ENCODE measurements at regions not wholly inside any gene's neighbourhood (a gene's known extent, or its start where the extent isn't known, plus 50 kb on each side); places are given as distances from the start of the nearest gene placed in this dataset.

DNA sequence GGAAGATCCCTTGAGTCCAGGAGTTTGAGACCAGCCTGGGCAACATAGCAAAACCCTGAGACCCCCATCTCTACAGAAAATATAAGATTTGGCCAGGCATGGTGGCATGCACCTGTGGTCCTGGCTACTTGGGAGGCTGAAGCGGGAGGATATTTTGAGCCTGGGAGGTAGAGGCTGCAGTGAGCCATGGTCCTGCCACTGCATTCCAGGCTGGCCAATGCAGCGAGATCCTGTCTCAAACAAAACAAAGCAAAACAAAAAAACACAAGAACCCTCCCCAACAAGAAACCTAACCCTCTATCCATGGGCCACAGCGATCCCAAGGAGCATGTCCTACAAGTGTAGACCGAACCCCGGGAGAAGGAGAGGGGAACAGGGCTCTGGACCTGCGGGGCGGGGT lies 133.3 kb downstream of the MGAT5B start:
- DNase-seq, result no peak

DNA sequence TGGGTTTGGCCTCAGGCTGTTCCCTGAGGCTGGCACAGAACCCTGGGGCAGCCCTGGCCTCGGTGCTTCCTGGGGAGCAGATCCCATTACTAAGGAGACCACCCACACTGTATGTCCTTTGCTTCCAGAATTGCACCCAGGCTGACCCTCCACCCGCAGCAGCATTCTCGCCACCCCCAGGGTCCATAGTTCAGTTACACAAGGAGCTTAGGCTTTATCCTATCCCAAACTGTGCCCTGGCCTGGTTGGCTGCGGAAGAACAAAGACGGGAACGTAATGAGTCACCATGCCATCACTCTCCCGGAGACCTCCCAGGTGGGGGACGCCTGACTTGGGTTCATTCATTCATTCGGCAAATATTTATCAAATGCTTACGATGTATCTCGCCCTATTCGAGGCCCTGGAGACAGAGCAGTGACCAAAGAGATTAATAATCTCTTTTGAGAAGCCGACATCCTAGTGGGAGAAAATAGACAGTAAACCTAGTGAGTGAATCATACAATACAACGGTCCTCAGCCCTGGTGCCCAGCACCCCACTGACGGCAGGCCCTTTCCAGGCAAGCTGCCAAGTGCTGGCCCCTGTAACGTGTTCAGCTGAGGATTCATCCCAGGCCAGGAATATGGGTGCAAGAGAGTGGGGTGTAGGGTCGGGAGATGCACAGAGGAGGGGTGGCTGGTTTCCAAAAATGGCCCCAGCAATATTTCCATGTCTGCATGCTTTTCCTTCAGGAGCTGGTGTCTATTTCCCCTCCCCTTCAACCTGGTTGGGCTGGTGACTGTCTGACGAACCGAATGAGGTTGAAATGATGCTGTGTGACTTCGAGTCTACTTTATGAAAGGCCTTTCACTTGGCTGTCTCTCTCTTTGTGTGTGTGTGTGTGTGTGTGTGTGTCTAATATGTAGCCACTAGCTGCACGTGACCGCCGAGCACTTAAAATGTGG lies 134.2 kb downstream of the MGAT5B start:
- DNase-seq, result no peak

DNA sequence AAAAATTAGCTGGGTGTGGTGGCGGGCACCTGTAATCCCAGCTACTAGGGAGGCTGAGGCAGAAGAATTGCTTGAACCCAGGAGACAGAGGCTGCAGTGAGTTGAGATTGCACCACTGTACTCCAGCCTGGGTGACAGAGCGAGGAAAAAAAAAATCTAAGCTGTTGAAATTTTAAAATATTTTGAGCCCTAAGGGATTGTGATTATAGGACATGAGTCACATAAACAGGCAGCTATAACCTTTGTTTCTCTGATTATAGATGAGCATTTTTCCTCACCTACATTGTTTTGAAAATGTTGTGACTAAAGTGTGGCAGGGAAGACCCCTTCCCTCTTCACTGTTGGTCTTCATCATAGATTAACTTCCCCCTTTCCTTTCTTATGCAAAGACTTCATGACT lies 135.5 kb downstream of the MGAT5B start:
- DNase-seq, result no peak

DNA sequence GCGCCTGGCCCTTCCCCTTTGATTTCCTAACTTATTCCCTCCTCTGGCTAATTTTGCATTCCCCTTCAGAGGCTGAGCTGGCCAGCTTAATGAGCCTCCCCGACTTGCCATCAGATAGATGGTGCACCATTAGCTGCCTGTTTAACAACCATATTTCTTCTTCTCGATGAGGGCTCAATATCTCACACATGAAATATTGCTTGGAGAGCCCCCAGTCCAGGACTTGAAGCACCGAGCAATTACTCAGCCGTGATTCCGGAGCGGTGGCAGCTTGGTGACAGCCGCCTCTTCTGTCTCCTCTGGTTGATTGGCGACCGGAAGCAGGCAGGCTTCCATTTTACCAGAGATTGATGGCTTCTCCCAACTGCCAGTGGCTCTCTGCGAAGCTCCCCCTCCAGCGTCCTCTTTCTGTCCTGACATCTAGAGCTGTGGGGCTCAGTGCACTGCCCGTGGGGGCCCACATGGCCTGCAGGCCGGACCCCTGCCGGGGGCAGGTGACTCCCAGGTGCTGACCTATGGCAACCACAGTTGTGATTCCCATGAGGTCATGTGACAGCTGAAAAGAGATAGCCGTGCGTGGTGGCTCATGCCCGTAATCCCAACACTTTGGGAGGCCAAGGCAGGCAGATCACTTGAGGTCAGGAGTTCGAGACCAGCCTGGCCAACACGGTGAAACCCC lies 133.7 kb upstream of the SEC14L1 start:
- DNase-seq, result no peak

DNA sequence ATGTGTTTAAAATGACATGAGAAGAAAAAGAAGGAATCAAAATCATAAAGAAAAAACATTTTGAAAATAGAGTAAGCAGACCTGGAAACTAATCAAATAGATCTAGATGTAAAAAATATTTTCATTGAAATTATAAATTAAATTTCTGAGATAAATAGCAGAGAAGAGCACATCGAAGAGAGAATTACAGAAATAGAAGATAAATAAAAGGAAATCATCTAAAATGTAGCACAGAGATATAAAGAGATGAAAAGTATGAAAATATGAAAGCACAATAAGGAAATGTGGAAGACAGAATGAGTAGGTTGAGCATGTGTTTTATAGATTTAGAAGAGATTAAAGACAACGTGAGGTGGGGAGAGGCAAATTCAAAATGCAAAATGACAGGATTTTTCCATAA lies 130.9 kb upstream of the SEC14L1 start:
- no peak for DNase-seq

DNA sequence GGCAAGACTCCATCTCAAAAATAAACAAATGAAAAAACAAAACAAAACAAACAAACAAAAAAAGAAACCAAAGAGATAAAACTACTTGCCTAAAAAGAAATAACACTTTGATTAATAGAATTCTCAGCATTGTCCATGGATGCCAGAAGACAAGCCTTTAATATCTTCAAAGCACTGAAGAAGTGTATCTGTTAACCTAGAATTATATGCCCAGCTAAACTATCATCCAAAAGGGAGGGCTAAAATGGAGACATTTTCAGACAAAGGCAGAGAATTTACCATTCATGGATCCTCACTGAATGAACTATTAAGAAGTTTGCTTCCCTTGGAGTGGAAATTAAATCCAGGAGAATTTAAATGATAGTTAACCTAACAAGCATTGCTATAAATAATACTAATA lies 130.1 kb upstream of the SEC14L1 start:
- DNase-seq, result no peak

DNA sequence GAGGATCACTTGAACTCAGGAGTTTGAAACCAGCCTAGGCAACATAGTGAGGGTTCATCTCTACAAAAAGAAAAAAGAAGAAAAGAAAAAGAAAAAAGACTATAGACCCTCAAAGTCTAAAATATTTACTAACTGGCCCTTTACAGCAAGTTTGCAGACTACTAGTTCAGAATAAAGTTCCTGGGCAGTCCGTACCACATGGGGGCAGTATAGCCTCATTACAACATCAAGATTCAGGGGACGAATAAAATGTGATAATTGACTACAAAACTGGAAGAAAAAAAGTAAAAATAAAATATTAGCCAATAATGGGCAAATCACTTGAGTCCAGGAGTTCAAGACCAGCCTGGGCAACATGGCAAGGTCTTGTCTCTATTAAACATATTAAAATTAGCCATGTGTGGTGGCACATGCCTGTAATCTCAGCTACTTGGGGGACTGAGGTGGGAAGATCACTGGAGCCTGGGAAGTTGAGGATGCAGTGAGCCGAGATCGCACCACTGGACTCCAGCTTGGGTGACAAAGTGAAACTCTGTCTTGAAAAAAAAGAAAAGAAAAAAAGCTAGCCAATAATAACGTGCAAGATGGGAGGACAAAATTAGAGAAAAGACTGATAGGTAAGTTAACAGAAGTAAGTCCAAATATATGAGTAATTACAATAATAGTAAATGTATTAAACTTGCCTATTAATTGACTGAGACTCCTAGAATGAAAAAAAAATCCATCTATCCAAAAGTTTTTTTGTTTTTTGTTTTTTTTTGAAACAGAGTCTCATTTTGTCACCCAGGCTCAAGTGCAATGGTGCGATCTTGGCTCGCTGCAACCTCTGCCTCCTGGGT lies 129.4 kb upstream of the SEC14L1 start:
- DNase-seq, result no peak

DNA sequence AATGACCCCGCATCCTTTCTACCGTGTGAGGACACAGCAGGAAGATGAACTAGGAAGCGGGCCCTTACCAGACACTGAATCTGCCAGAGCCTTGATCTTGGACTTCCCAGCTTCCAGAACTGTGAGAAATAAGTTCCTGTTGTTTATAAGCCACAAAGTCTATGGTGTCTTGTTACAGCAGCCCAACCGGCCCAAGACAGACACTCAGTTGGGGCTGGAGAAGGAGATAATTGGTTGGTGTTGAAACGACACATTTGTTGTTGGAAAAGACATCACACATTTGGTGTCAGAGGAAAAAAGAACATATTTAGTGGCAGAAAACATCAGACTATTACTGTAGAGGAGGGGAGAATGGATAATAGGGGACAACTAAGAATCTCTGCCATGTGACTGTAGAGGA lies 122.3 kb upstream of the SEC14L1 start:
- no peak for DNase-seq

DNA sequence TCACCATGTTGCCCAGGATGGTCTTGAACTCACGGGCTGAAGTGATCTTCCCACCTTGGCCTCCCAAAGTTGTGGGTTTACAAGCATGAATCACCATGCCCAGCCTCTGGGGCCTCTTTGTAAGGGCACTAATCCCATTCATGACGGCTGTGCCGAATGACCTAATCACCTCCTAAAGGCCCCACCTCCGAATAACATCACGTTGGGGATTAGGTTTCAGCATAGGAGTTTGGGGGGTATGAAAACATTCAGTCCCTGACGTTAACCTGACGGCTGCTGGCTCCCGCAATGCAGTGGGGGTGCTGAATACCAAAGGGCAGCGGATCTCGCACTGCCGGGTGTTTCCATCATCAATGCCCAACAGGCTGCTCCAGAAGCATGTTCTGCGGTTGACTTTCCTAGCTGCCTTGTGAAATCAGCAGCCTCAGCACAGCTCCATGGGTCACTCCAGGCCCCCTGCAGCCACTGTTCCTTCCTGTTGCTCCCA lies 120.8 kb upstream of the SEC14L1 start:
- DNase-seq, result no peak

DNA sequence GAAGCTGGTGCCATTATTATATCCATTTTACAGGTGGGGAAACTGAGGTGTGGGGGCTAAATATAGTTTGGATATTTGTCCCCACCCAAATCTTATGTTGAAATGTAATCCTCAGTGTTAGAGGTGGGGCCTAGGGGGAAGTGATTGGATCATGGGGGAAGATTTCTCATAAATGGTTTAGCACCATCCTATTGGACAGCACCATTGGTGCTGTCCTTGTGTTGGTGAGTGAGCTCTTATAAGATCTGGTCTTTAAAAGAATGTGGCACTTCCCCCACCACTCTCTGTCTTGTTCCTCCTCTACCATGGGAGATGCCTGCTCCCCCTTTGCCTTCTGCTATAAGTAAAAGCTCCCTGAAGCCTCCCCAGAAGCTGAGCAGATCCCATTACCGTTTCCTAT lies 119.8 kb upstream of the SEC14L1 start:
- DNase-seq, result no peak

DNA sequence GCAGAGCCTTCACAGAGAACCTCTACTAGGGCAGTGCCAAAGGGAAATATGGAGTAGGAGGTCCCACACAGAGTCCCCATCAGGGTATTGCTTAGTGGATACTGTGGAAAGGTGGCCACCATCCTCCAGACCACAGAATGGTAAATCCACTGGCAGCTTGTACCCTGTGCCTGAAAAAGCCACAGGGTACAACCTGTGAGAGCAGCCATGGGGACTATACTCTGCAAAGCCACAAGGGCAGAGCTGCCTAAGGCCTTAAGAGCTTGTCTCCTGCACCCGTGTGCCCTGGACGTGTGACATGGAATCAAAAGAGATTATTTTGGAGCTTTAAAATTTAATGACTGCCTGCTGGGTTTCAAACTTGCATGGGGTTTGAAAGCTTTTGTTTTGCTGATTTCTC lies 118.0 kb upstream of the SEC14L1 start:
- no peak for DNase-seq

DNA sequence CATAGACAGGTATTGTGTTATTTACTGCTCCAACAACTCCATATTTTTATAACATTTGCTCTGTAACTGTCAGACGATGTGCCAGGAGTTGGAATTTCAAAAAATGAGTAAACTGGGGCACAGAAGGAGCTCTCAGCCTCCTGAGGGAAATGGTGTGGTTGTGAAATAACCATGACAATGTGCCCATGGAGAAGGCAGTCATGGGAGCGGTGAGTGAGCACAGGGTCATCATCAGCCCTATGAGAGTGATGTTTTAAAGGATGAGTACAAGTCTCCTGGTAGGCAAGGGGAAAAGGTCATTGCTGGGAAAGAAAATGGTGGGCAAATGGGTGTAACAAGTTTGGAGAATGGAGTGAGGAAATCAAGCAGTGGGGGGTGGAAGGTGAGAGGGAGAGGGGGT lies 115.0 kb upstream of the SEC14L1 start:
- DNase-seq, result no peak

DNA sequence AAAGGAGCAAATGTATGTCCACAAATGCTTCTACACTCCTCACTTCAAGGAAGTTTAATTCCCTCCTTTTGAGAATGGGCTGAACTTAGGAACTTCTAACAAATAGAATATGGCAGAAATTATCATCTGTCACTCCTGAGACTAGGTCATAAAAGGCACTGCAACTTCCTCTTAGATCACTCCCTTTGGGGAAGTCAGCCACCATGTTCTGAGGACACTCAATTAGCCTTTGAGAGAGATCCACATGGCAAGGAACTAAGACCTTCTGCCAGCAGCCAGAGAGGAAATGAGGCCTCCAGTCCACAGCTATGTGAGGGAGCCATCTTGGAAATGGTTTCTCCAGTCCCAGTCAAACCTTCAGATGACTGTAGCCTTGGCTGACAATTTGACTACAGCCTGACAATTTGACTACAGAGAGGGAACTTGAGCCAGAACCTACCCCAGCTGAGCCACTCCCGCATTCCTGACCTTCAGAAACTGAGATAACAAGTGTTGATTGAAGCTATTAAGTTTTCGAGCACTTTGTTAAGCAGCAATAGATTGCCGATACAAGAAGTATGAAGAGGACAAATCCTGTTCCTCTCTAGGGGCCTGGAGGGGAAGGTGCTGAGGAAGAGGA lies 113.4 kb upstream of the SEC14L1 start:
- no peak for DNase-seq

DNA sequence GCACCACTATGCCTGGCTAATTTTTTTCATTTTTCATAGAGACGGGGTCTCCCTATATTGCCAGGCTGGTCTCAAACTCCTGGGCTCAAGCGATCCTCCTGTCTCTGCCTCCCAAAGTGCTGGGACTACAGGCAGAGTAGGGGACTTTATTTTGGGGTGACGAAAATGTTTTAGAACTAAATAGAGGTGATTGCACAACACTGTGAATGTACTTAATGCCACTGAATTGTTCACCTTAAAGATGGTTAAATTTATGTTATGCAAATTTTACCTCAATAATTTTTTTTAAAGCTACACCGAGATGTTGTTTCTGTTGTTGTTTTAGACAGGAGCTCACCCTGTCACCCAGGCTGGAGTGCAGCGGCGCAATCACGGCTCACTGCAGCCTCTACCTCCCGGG lies 111.9 kb upstream of the SEC14L1 start:
- no peak for DNase-seq

DNA sequence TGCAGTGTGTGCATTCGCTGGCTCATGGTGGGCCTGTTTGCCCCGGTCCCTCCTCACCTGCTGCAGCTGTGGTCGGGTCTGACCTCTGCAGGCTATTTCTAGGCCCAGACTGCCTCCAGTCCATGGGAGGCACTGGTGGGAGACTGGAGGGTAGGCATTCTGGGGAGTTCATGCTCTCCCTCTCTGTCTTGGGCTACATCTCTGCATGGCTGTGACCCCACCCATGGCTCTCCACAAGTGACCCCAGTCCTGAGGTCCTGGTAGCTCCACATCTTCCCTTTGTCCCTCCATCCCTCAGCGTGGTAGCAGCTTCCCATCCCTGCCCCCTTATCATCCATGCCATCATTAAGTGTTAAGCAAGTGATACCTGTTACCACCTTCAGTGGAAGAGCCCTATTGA lies 107.8 kb upstream of the SEC14L1 start:
- DNase-seq, result no peak

DNA sequence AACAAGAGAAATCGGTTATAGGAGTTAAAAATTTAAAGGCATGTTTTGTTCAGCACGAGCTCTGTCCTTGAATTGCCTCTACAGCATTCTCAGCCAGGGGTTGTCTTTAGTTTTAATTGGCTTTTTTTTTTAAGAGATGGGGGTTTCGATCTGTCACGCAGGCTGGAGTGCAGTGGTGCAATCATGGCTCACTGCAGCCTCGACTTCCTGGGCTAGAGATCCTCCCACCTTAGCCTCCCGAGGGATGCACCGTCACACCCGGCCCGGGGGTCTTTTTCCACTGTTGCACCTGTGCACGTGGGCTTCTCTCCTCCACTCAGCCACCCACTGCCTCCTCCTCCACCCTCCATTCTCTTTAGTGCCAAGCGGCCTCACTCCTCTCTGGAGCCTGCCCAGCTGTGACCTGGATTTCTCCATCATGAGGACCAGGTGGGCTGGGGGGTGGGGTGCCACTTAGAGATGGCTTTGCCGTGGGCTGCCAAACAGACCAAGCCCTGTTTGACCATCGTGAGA lies 106.8 kb upstream of the SEC14L1 start:
- no peak for DNase-seq

DNA sequence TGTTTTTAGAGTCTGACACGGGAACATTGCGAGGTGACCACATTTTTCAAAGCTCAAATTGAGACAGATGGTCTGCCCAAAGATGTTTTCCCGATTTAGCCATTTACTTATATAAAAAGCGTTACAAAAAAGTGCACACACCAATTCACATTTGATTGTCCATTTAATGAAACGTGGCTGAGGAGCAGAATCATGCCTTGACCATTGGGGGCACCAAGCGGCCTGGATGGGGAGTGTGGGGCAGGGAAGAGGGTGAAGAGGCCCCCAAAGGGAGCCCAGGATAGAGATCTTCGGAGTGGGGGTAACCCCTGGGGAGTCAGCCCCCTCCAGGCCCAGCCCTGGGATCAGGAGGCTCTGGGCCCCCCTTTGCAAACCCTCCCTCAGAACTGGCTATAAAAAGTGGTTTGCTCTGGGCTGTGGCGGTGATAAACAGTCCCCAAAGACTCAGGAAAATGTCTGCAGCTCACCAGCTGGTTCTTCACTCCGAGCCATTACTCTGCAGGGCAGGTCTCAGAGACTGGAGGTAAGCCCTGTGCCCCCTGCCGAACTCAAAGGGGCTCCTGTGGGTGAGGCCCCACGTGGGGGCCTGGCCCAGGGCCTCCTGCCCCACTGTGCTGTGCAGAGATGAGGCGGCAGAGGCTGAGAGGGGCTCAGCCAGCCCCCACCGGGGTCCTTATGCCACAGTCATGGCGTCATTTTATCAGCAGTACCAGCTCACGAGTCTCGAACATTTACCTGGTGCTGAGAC lies 105.9 kb upstream of the SEC14L1 start:
- no peak for DNase-seq

DNA sequence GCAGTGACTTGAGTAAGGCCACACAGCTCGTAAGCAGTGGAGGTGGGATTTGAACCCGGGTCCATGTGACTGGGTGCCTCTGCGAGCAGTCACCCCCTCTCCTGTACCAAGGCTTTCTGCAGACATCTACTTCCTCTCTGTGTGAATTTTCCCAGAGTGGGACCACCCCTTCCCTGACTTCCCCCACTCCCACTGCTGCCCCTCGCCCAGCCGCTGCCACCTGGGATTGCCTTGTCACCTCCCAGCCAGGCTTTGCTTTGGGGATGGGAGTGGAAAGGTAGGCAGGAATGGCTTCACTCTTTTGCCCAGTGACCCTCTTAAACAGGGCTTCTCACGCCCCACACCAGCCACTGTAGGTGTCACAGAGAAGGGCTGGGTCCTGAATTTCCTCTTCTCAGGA lies 105.2 kb upstream of the SEC14L1 start:
- no peak for DNase-seq

DNA sequence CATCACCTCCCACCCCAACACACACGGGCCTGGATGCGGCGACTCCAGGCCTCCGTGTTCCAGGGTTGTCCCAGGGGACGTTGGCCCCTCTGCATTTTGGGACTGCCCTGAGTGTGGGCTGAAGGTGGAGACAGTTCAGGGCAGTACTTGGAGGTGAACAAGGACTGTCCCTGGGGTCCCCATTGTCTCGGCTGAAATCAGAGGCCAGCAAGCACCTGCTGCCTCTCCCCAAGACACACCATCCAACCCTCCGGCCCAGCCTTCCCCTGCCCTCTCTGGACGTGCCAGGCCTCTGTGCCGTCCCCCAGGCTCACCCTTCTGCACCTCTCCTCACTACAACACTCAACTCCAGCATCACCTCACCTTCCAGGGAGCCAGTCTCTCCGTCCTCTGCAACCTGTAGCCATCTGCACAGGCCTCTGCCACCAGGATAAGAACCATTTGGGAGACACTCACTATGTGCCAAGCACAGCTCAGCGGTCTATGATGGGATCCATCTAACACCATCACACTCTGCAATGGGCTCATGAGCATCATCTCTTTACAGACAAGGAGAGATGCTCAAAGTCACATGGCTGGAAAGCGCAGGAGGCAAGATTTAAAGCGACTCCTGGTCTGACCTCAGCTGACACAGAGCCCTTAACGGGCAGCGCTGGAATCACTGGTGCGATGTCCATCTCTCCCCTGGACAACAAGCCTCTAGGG lies 104.5 kb upstream of the SEC14L1 start:
- no peak for DNase-seq

DNA sequence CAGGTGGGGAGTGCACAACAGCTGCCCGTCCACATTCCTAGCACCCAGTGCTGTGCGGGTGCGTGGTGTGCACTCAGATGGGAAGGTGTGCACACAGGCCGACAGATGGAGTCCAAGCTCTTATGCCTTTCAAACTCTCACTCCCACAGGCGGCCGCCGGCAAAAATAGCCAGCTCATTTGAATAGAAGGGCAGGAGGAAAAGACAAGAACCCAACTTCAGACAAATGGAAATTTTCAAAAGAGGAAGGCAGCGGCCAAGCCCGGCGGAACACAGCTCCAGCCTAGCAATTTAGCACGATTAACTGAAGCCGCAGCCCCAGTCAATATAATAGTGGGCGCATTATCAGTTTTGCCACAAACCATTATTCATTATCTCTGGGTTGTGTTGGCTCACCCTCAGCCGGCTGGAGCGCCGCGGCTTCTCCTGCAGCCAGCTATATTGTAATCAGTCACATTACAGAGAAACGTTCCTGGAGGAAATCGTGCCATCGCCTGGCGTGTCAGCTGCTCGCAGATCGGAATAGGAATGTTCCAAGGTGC lies 103.9 kb upstream of the SEC14L1 start:
- no peak for DNase-seq

Measured in right lung (tissue), 2 donors.